ENCODE measurements at regions not wholly inside any gene's neighbourhood (a gene's known extent, or its start where the extent isn't known, plus 50 kb on each side); places are given as distances from the start of the nearest gene placed in this dataset.
A peak's percentile ranks its signal among the peaks of the same experiment; 100 is the strongest.

DNA sequence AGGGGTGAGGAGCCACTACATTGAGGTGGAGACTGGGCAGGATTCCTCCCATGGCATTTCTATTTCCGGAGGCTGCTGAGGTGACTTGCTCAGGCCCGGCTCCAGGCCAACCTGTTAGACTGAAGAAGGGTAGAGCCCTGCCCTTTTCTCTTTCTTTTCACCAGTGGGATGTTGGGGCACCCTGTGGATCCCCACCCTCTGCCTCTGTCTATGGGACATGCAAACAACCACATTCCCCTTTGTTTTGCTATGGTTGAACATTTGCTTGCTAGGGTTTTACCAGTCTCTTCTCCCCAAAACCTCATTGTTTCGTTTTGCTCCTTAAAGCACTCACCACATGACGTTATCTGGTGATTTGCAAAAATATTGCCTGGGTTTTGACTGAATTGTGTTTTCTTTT is 183.3 kb downstream of the ARL4C start:
- H3K36me3 ChIP-seq: no peaks in the 10 kb centered on the region
- no peak overlapping the region for H3K27ac ChIP-seq
- H3K4me1 ChIP-seq: no peaks in the 10 kb centered on the region
- no peaks in the 10 kb centered on the region for H3K27me3 ChIP-seq
- WGBS, 2 donors (ENCODE audit: low coverage in 1 of 2): 92 to 93% methylated on average over 2 to 4 of the region's 4 CpGs
- in situ Hi-C loops (cut with MboI; ENCODE audit: low pct_ligation_motif_present in 1 of 4, low pct_unique_long_range_greater_than_20kb in 1 of 4, low sequenced_read_pairs in 3 of 4) (no loop called here), intact Hi-C loops (cut with DNase I; ENCODE audit: low total_unique reads) (no loop called here)
- H3K9me3 ChIP-seq: no peaks in the 10 kb centered on the region
- no peak for DNase-seq
- TF ChIP-seq EP300 (IDR thresholded peaks at IDR 0.05; ENCODE audit: low read depth) (no peak), POLR2AphosphoS5 (IDR thresholded peaks at IDR 0.05) (no peak), CTCF (IDR thresholded peaks at IDR 0.05) (no peak), POLR2A (IDR thresholded peaks at IDR 0.05) (no peak)
- H3K4me3 ChIP-seq: no peak overlapping the region

GRCh38 chr2:234310166-234310565 is 186.7 kb downstream of the ARL4C start:
- TF ChIP-seq EP300 (IDR thresholded peaks at IDR 0.05; ENCODE audit: low read depth) (no peak), POLR2A (IDR thresholded peaks at IDR 0.05) (no peak), CTCF (IDR thresholded peaks at IDR 0.05) (no peak), POLR2AphosphoS5 (IDR thresholded peaks at IDR 0.05) (no peak)
- Histone ChIP-seq H3K9me3 (no peaks in the 10 kb centered on the region), H3K36me3 (no peaks in the 10 kb centered on the region), H3K27me3 (no peaks in the 10 kb centered on the region), H3K4me3 (no peak overlapping the region), H3K4me1 (no peaks in the 10 kb centered on the region), H3K27ac (no peak overlapping the region)
- intact Hi-C loops (cut with DNase I; ENCODE audit: low total_unique reads): no loop called here
- WGBS, 2 donors (ENCODE audit: low coverage in 1 of 2): 93 to 100% methylated on average over 3 to 5 of the region's 5 CpGs
- in situ Hi-C loops (cut with MboI; ENCODE audit: low pct_ligation_motif_present in 1 of 4, low pct_unique_long_range_greater_than_20kb in 1 of 4, low sequenced_read_pairs in 3 of 4): no loop called here
- DNase-seq: no peak

DNA sequence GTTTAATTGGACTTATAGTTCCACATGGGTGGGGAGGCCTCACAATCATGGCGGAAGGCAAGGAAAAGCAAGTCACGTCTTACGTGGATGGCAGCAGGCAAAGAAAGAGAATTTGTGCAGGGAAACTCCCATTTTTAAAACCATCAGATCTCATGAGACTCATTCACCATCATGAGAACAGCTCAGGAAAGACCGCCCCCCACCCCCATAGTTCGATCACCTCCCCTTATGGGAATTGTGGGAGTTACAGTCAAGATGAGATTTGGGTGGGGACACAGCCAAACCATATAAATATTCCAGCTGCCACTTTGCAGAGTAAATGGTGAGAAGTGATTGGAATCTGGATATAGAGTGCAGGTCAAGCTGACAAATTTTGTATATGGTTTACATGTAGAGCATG is 187.4 kb downstream of the ARL4C start:
- Histone ChIP-seq H3K27ac (peak overlapping the region in 3 of 4 donors; percentile 3 to 66 (median 52)), H3K27me3 (no peaks in the 10 kb centered on the region), H3K4me3 (no peak overlapping the region), H3K36me3 (no peaks in the 10 kb centered on the region), H3K4me1 (no peaks in the 10 kb centered on the region), H3K9me3 (no peaks in the 10 kb centered on the region)
- intact Hi-C loops (cut with DNase I; ENCODE audit: low total_unique reads): no loop called here
- in situ Hi-C loops (cut with MboI; ENCODE audit: low pct_ligation_motif_present in 1 of 4, low pct_unique_long_range_greater_than_20kb in 1 of 4, low sequenced_read_pairs in 3 of 4): no loop called here
- 79 to 88% methylated on average over 5 of the region's 5 CpGs for WGBS, 2 donors (ENCODE audit: low coverage in 1 of 2)
- TF ChIP-seq CTCF (IDR thresholded peaks at IDR 0.05) (no peak), EP300 (IDR thresholded peaks at IDR 0.05; ENCODE audit: low read depth) (no peak), POLR2AphosphoS5 (IDR thresholded peaks at IDR 0.05) (no peak), POLR2A (IDR thresholded peaks at IDR 0.05) (no peak)
- DNase-seq: no peak

- H3K4me1 ChIP-seq: no peaks in the 10 kb centered on the region
- intact Hi-C loops (cut with DNase I; ENCODE audit: low total_unique reads): no loop called here
- no peaks in the 10 kb centered on the region for H3K36me3 ChIP-seq
- no peak overlapping the region for H3K4me3 ChIP-seq
- 59 to 65% methylated on average over 6 of the region's 6 CpGs for WGBS, 2 donors (ENCODE audit: low coverage in 1 of 2)
- TF ChIP-seq EP300 (IDR thresholded peaks at IDR 0.05; ENCODE audit: low read depth): peak; percentile 72
- TF ChIP-seq CTCF (IDR thresholded peaks at IDR 0.05): no peak
- peak in 1 of 3 donors; percentile 36 for TF ChIP-seq POLR2AphosphoS5 (IDR thresholded peaks at IDR 0.05)
- TF ChIP-seq POLR2A (IDR thresholded peaks at IDR 0.05): no peak
- no peaks in the 10 kb centered on the region for H3K9me3 ChIP-seq
- peak; percentile 44 for DNase-seq
- H3K27ac ChIP-seq: peak overlapping the region; percentile 3 to 66 (median 46)
- in situ Hi-C loops (cut with MboI; ENCODE audit: low pct_ligation_motif_present in 1 of 4, low pct_unique_long_range_greater_than_20kb in 1 of 4, low sequenced_read_pairs in 3 of 4): no loop called here
- H3K27me3 ChIP-seq: no peaks in the 10 kb centered on the region
Measured at GRCh38 chr2:234308813-234309195, 188.1 kb downstream of the ARL4C start.

Measured in transverse colon (tissue), 4 donors.